OCI-LY7 (cell line): ENCODE measurements at regions not wholly inside any gene's neighbourhood (a gene's known extent, or its start where the extent isn't known, plus 50 kb on each side); places are given as distances from the start of the nearest gene placed in this dataset.

Source experiments
- BruUV-seq: library from RNA; stranded (reverse); fragments of 400-500 nt; replicated peaks from 2 replicates; lab custom pipeline; 2021; lab: Mats Ljungman, UMichigan
- CTCF ChIA-PET: fragments of 300-600 bp; sonication (Branson Sonifier 250); formaldehyde crosslinking; loops from one replicate; lab custom pipeline; 2022; ENCODE audit warnings: antibody characterized with exemption; ENCODE audit not compliant: unreplicated experiment; lab: Charles Lee
- POLR2A ChIA-PET: fragments of 300-600 bp; sonication (Branson Sonifier 250); formaldehyde crosslinking; loops from one replicate; lab custom pipeline; 2022; ENCODE audit warnings: antibody characterized with exemption; lab: Charles Lee
- DNase-seq: peaks from one replicate; pipeline ENCODE4 v3.0.0-alpha.2; 2015; ENCODE audit warnings: low spot score
- H2AFZ ChIP-seq: fragments of 200-600 bp; sonication (generic), shearing (Covaris generic); 2 replicates; pipeline ENCODE4 v1.6.1; 2014; ENCODE audit warnings: mild to moderate bottlenecking, antibody characterized with exemption, low read length, moderate library complexity
- H3K27ac ChIP-seq: fragments of 200-600 bp; sonication (generic); 2 replicates; pipeline ENCODE4 v1.5.1; 2014; ENCODE audit warnings: mixed run types, low read depth, mild to moderate bottlenecking, moderate library complexity, low read length, inconsistent platforms; ENCODE audit not compliant: poor library complexity, severe bottlenecking
- H3K36me3 ChIP-seq: fragments of 200-600 bp; sonication (generic); 2 replicates; pipeline ENCODE4 v1.6.1; 2014; ENCODE audit warnings: mild to moderate bottlenecking, antibody characterized with exemption, low read length, moderate library complexity, mixed read lengths; ENCODE audit not compliant: insufficient read depth
- H3K4me1 ChIP-seq: fragments of 200-600 bp; sonication (generic); 2 replicates; pipeline ENCODE4 v1.5.1; 2014; ENCODE audit warnings: mild to moderate bottlenecking, low read length; ENCODE audit not compliant: insufficient read depth, poor library complexity, severe bottlenecking
- H3K4me2 ChIP-seq: fragments of 200-600 bp; sonication (generic); 2 replicates; pipeline ENCODE4 v1.6.1; 2014; ENCODE audit warnings: mild to moderate bottlenecking, low read length
- H3K4me3 ChIP-seq: fragments of 200-600 bp; sonication (generic); 2 replicates; pipeline ENCODE4 v1.5.1; 2014; ENCODE audit warnings: mild to moderate bottlenecking, low read depth, low read length; ENCODE audit not compliant: poor library complexity, severe bottlenecking
- H3K79me2 ChIP-seq: fragments of 200-600 bp; sonication (generic); 2 replicates; pipeline ENCODE4 v1.6.1; 2016; ENCODE audit warnings: low read depth, mild to moderate bottlenecking, low read length, moderate library complexity, mixed read lengths; ENCODE audit not compliant: insufficient read depth
- H3K9me2 ChIP-seq: fragments of 200-600 bp; sonication (generic); 2 replicates; pipeline ENCODE4 v1.6.1; 2016; ENCODE audit warnings: mild to moderate bottlenecking, low read length, mixed read lengths; ENCODE audit not compliant: insufficient read depth
- H3K9me3 ChIP-seq: fragments of 200-600 bp; sonication (generic); 2 replicates; pipeline ENCODE4 v1.6.1; 2014; ENCODE audit warnings: mild to moderate bottlenecking, mixed run types, low read length, mixed read lengths
- H4K20me1 ChIP-seq: fragments of 200-600 bp; sonication (generic); 2 replicates; pipeline ENCODE4 v1.6.1; 2014; ENCODE audit warnings: mild to moderate bottlenecking, antibody characterized with exemption, low read length, moderate library complexity, mixed read lengths; ENCODE audit not compliant: insufficient read depth
- CTCF ChIP-seq: fragments of 200-600 bp; sonication (generic); conservative IDR thresholded peaks from 2 replicates; pipeline ENCODE4 v1.5.1; 2014; ENCODE audit warnings: mild to moderate bottlenecking, antibody characterized with exemption, low read length, moderate library complexity, mixed read lengths
- EZH2phosphoT487 ChIP-seq: fragments of 200-600 bp; sonication (generic); IDR thresholded peaks from 2 replicates; pipeline ENCODE4 v1.6.1; 2018; ENCODE audit warnings: low read depth, borderline replicate concordance, mild to moderate bottlenecking, mixed run types, antibody characterized with exemption, low read length, moderate library complexity, mixed read lengths
- intact Hi-C: fragments of 100-400 bp; cut with micrococcal nuclease; formaldehyde crosslinking; loops from one replicate; pipeline ENCODE4 v1.10.0; 2022; ENCODE audit not compliant: unreplicated experiment

GRCh38 chr6:37078814-37079213, 73.4 kb downstream of the FGD2 start:
- POLR2A ChIA-PET = no interaction called here
- Histone ChIP-seq H3K36me3 (no peaks in the 10 kb centered on the region), H3K79me2 (no peaks in the 10 kb centered on the region), H4K20me1 (no peaks in the 10 kb centered on the region), H2AFZ (no peak overlapping the region), H3K27ac (no peak overlapping the region), H3K4me1 (no peaks in the 10 kb centered on the region), H3K4me3 (no peak overlapping the region), H3K9me2 (no peaks in the 10 kb centered on the region), H3K4me2 (no peak overlapping the region), H3K9me3 (no peaks in the 10 kb centered on the region)
- intact Hi-C loops = no loop called here
- no TSS peak for BruUV-seq
- CTCF ChIA-PET = no interaction called here
- DNase-seq = no peak
- no peak for TF ChIP-seq CTCF
- no peak for TF ChIP-seq EZH2phosphoT487

- intact Hi-C loops = no loop called here
- Histone ChIP-seq H2AFZ (no peak overlapping the region), H3K79me2 (no peaks in the 10 kb centered on the region), H3K4me1 (no peaks in the 10 kb centered on the region), H3K9me3 (no peaks in the 10 kb centered on the region), H4K20me1 (no peaks in the 10 kb centered on the region), H3K9me2 (no peaks in the 10 kb centered on the region), H3K4me3 (no peak overlapping the region), H3K36me3 (no peaks in the 10 kb centered on the region), H3K27ac (no peak overlapping the region), H3K4me2 (no peak overlapping the region)
- no peak for TF ChIP-seq CTCF
- BruUV-seq = no TSS peak
- POLR2A ChIA-PET = interaction anchor here (0.7 kb wide), 1 partner anchor 9 kb away, joined by 3 read pairs; no protein-coding TSS in a partner anchor
- DNase-seq = no peak
- CTCF ChIA-PET = no interaction called here
Measured at GRCh38 chr6:37081042-37081607, 75.7 kb downstream of the FGD2 start.

- Histone ChIP-seq H3K4me1 (no peaks in the 10 kb centered on the region), H3K4me2 (no peak overlapping the region), H3K79me2 (no peaks in the 10 kb centered on the region), H3K9me2 (no peaks in the 10 kb centered on the region), H3K36me3 (no peaks in the 10 kb centered on the region), H2AFZ (no peak overlapping the region), H4K20me1 (no peaks in the 10 kb centered on the region), H3K27ac (no peak overlapping the region), H3K9me3 (no peaks in the 10 kb centered on the region), H3K4me3 (no peak overlapping the region)
- TF ChIP-seq EZH2phosphoT487 (no peak), CTCF (no peak)
- DNase-seq = no peak
- intact Hi-C loops = no loop called here
- ChIA-PET CTCF (no interaction called here), POLR2A (interaction anchor here (0.6 to 1.5 kb wide), 4 partner anchors 13 to 488 kb away, joined by 3 to 7 read pairs (median 4); no protein-coding TSS in a partner anchor)
- BruUV-seq = no TSS peak
Measured at GRCh38 chr6:37082390-37083130, 77.1 kb downstream of the FGD2 start.
